ENCODE measurements at regions not wholly inside any gene's neighbourhood (a gene's known extent, or its start where the extent isn't known, plus 50 kb on each side); places are given as distances from the start of the nearest gene placed in this dataset.
"Not testable (repeated sequence)": the region's sequence is repeated elsewhere in the genome, so short reads cannot be mapped to it uniquely, and the experiment has no call there.

GRCh38 chr6:85356743-85357142 lies 93.1 kb upstream of the NT5E start:
- TF ChIP-seq EZH2phosphoT487 (IDR thresholded peaks at IDR 0.05; ENCODE audit: insufficient read depth, low read depth); EZH2 (IDR thresholded peaks at IDR 0.05; ENCODE audit: insufficient read depth, poor library complexity, severe bottlenecking): not testable (repeated sequence)
